Hindlimb muscle (tissue), 1 donor: ENCODE measurements at regions not wholly inside any gene's neighbourhood (a gene's known extent, or its start where the extent isn't known, plus 50 kb on each side); places are given as distances from the start of the nearest gene placed in this dataset.

Experiments
- DNase-seq: peaks from one replicate; pipeline ENCODE4 v3.0.0-alpha.2; 2013

DNA sequence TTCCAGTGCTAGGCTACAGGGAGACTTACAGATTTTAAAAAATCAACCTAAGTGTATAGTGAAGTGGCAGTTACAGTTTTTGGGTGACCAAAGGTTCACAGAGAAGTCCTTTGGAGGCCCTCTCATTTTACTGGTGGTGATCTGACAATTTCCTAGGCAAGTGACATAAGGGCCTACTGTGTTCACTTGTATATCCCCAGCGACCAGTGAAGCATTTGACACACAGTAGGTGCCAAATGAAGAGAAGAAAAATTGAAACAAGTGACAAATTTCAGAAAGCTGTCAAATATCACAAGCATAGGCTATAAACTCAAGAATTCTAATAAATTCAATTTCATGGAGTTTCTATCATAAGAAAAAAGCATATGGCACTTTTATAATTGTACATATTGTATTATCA, 89.5 kb downstream of the RPL22L1 start:
- DNase-seq = no peak

DNA sequence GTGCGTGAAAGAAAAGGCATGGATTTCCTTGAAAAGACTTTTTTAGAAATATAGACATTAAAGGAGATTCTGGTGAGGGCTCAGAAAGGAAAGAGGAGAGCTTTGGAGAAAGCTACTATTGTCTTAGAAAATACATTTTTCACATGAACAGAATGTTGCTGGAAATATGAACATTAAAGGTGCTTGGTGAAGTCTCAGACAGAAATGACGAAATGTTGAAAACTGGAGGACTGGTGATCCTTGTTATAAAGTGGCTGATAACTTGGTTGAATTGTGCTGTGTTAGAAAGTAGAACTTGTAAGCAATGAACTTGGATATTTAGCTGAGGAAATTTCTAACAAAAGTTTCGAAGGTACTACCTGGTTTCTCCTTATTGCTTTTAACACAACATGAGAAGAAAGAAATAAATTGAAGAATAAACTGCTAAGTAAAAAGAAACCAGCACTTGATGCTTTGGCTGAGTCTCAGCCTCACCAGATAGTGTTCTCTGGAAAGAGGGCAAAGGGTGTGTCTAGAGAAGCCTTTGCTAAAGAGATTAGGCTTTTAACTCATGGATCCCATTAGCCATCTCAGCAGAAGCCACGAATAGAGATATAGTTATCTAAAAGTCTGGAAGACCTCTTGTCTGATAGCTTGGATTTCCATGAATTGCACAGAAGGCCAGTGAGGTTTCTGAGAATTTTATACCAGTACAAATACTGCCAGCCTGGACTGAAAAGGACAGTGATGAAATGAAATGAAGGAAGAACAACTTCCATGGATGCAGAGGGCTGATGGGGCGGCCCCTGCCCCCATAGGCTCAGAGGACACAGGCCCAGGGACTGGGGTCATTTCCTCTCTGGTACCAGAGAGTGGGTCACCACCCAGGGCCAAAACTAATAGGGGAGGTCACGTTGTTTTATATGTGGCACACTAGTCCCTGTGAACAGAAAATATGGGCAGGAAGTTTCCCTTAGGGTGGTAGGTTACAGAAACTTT, 91.5 kb downstream of the RPL22L1 start:
- DNase-seq = no peak

DNA sequence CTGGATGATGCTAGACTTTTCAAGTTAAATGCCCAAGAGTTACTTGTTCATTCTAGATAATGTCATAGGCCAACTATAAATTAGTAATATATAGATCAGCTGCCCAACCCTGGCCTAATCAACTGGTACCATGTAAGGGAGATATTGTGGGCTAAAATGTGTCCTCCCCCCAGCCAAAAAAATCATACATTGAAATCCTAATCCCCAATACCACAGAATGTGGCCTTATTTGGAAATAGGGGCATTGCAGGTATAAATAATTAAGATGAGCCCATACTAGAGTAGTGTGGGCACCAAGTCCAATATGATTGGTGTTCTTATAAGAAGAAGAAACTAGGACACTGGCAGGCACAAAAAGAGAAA, 92.5 kb downstream of the RPL22L1 start:
- DNase-seq = no peak

GRCh38 chr3:170776887-170777563, 93.0 kb downstream of the RPL22L1 start:
- DNase-seq = no peak

DNA sequence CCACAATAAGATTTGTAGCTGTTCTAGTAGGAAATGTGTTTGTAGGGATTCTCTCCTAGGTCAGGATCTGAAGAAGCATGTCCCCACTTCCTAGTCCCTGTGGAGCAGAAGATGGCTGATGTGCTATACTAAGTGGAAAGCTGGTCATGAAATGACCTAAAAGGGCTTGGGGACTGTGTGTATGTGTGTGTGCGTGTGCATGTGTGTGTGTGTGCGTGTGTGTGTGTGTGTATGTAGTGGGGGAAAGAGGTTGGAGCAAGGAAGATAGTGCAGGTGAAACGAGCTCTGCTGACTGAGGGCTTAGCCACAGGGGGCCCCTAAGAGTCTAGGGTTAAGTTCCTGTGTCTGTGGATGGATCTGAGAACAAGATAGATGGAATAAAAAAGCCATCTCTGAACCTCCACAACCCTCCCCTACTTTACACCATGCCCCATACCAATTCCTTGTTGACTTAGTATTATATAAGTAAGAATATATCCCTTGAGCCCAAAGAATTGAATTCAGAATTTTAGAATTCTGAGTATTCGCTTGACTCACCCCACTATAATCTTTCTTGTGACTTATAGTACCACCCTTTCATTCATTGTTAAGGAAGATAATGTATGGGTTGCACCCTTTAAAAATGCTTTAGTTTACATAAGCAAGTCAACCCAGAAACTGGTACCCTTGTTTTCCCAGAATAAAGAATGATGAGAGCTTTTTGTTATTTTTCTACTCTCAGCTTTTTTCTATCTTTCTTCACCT, 96.1 kb downstream of the RPL22L1 start:
- DNase-seq = no peak

DNA sequence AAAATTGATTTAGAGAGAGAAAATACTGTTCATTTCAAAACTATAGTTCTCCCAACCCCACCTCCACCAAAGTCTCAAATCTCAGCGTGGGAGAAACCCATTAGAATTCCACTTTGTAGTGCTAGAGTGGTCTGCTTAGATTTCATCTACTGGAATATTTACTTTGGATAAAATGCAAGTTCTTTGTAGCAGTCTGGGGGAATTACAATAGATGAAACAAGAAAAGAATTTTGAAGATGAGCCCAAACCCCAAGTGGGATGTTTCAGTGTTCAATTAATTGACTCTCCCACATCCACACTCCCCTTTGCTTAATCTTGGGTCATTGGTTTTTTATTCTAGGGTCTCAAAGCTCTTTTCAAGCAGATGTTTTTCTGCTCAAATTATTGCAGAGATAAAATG, 97.8 kb downstream of the RPL22L1 start:
- no peak for DNase-seq

DNA sequence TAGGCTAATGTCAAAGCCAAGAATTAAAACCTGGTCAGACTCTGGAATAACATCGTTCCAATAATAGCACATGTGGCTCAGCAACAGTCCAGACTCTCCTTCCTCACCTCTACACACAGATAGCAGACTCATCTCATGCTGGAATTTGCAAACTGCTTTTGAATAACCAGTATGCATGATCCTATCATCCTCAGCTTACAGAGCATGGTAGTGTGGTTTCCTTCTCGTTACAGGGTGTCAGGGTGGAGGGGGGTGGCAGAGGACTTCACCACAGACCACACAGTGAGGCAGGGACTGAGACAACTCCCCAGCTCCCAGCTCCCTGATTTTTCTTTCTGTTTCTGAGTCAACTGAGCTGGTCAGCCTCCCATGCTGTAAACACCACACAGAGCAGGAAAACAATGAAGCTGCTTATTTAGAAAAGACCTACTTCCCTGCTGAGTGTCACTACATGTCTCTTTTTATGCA, 101.6 kb downstream of the RPL22L1 start:
- no peak for DNase-seq

DNA sequence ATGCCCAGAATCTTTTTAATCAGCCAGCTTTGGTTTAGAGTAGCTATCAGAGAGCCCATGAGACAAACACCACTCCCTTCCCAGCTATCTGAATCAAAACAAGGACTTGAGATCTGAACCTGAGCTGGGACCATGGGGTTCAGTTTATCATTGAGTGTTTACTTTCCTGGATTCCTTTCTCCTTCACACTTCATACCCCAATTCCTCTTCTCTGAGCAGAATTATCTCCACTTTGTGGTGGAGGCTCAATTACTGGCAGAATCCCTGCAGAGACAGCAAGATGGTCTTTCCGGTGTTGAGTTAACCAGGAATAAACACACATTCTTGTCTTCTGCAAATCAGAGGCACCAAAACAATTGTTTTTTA, 102.4 kb downstream of the RPL22L1 start:
- DNase-seq = no peak

GRCh38 chr3:170766823-170767575, 103.0 kb downstream of the RPL22L1 start:
- DNase-seq = no peak

GRCh38 chr3:170766253-170766652, 103.7 kb downstream of the RPL22L1 start:
- DNase-seq = no peak

GRCh38 chr3:170765419-170766078, 104.4 kb downstream of the RPL22L1 start:
- DNase-seq = no peak

DNA sequence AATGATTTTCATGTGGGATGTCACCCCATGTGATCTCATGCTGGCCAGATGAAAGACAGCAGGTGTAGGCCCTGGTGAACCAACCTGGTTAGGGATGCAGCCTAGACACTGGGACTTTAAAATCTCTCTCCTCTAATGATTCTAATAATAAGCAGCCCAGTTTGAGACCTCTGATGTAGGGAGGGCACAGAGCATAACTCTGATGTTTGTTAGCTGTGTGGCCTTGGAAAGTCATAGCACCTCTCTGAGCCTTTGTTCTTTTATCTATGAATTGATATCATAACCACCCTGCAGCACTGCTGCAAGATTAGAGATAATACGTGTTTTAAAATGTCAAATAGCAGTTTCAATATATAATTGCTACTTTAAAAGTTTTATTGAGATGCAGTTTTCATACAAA, 106.0 kb downstream of the RPL22L1 start:
- DNase-seq = no peak

DNA sequence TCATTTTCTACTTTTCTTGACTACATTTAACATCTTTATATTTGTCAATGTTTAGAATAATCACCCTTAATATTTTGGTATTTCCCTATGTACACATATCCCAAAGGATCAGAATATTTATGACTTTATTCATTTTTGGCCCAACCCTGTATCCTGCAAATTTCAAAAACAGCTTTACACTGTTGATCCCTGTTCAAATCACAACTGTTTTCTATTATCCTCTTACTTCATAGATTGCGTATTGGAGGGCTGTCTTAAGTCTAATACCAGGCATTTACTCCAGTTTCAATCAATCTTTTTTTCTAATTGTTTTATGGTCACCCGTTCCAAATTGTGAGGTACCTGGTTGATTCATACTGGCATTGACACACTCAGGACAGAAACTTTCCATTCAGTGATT, 107.9 kb downstream of the RPL22L1 start:
- no peak for DNase-seq

- DNase-seq = no peak
Observed at GRCh38 chr3:170761103-170761502, 108.9 kb downstream of the RPL22L1 start.

GRCh38 chr3:170760174-170760526, 109.8 kb downstream of the RPL22L1 start:
- DNase-seq = no peak

DNA sequence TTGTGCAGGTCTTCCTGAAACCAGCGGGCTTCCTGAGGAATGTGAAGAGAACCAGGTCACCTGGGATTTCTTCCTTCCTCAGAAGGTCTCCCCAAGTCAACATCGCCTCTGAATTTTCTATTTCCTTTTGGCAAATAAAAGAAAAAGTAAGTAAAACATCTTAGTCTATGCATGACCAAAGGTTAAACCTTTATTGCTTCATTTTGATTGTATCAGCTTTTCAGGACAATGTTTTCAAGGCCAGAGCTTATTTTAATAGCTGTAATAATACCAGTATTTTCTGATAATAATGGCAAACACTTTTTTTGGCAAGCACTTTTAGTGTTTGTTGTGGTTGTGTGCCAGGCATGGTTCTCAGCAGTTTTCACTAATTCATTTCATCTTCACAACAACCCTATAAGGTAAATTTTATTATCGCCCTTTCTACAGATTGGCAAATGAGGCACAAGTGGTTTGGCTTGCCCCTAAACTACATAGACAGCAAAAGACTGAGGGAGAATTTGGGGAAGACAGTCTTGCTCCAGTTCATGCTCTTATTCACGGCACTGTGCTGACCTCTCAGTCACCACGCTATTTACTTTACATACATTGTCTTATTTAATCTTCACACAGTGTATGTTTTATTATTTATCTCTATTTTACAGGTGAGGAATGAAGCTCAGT, 110.4 kb downstream of the RPL22L1 start:
- DNase-seq = no peak

DNA sequence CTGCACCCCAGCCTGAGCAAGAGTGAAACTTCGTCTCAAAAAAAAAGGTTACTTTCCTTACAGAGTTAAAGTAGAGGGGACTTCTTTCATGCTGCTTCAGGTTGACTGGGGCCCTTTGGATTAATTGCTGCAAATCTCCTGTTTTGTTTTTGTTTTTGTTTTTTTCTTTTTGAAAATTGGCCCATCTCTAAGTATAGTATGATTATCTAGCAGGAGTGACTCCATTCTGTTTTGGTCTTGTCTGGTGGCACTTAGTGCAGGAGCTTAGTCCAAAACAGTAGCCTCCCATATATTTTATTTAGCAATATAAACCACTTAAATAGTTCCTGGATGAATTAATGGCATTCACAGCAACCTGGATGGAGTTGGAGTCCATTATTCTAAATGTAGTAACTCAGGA, 113.0 kb downstream of the RPL22L1 start:
- no peak for DNase-seq

DNA sequence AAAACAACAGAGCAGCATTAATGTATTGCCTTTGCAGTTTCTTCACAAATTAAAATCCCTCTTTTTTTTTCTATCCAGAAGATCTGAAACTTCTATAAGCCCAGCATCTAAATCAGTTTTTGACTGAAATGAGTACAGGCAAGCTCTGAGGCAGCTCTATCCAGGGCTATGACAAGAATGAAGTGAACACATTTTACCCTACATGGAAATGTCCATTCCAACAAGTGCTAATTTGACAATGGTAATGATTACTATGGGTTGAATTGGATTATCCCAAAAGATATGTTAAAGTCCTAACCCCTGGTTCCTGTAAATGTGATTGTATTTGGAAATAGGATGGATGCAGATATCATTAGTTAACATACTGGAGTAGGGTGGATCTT, 115.7 kb downstream of the RPL22L1 start:
- no peak for DNase-seq

DNA sequence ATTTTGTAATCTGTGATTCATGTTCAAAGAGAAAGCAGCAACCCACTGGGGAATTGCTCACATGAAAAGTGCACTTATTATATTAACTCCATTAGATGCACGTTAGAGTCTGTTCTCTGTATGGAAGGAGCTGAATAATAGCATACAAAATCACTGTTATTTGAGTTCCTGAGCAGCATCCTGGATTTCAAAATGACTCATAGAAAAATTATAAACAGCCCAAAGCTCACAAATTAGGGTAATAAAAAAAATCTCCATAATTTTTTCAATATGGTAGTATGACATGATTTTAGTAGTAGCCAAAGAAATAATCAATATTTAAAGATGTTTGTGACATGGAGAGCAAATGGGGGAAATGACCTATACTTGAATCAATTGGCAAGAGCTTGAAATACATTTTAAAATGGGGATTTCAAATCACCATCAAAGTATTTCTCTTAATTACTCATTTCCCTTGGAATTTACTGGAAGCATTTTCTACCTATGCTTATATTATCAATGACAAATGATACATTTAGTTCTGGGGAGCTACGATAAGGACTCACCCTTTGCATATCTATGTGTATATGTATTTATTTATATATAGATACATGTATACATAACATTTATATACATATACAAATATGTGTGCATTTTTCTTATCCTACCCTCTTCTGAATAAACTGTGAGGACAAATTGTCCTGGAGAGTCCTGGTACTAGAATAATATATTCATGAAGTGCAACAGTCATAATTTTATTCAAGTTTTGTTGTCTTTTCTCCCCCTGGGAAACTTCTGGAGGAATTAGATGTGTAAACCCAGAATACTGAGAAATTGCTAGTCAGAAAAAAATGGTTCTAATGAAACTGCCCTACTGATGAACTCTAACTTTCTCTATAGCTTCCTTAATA, 116.3 kb downstream of the RPL22L1 start:
- no peak for DNase-seq

DNA sequence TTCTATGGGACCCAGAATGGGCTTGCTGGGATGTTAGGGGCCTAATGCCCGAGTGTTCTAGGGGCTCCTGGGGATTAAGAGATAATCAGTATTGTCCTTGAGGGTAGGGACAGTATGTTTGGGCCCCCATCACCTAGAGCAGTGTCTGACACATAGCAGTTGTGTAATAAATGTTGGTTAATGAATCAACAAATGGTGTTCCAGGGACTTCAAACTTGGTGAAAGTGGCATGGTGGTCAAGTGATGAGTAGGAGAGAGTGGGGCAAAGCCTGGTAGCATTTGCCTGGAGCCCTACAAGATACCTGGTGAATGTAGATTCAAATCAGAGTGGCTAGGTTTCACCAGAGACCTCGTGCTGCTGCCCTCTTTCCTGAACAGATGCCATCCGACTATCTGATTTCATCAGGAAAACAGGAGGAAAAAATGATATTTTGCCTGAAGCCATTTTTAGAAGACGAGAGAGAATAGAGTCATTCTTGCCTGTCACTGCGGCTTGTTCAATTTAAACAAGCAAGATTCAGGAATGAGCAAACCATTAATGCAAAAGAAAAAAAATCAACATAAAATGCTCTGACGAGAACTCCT, 117.3 kb downstream of the RPL22L1 start:
- DNase-seq = no peak
